ENCODE measurements at regions not wholly inside any gene's neighbourhood (a gene's known extent, or its start where the extent isn't known, plus 50 kb on each side); places are given as distances from the start of the nearest gene placed in this dataset.

- Mint-ChIP-seq H3K9me3 (ENCODE audit: insufficient read depth) (no peaks in the 10 kb centered on the region), H3K4me3 (no peak overlapping the region), H3K4me1 (ENCODE audit: low read depth) (no peaks in the 10 kb centered on the region), H3K36me3 (ENCODE audit: low read depth) (no peaks in the 10 kb centered on the region), H3K27ac (no peak overlapping the region), H3K27me3 (ENCODE audit: low read depth) (peaks cover 23% of the 10 kb centered on the region)
- POLR2A ChIA-PET: no interaction called here
- CTCF ChIA-PET: no interaction called here
- DNase-seq (no peak), ATAC-seq (no peak)
Measured at GRCh38 chr13:29689548-29689947, 94.1 kb upstream of the SLC7A1 start.

GRCh38 chr13:29688193-29688592, 92.7 kb upstream of the SLC7A1 start:
- Mint-ChIP-seq H3K9me3 (ENCODE audit: insufficient read depth) (no peaks in the 10 kb centered on the region), H3K4me1 (ENCODE audit: low read depth) (no peaks in the 10 kb centered on the region), H3K36me3 (ENCODE audit: low read depth) (no peaks in the 10 kb centered on the region), H3K27me3 (ENCODE audit: low read depth) (peaks cover 26% of the 10 kb centered on the region), H3K27ac (no peak overlapping the region), H3K4me3 (no peak overlapping the region)
- CTCF ChIA-PET: interaction anchor here (1.3 kb wide), 1 partner anchor 25 kb away, joined by 3 read pairs; no protein-coding TSS in a partner anchor
- POLR2A ChIA-PET: no interaction called here
- no peak for ATAC-seq
- no peak for DNase-seq

- Mint-ChIP-seq H3K27ac (no peak overlapping the region), H3K4me1 (ENCODE audit: low read depth) (no peaks in the 10 kb centered on the region), H3K36me3 (ENCODE audit: low read depth) (no peaks in the 10 kb centered on the region), H3K27me3 (ENCODE audit: low read depth) (peaks cover 14% of the 10 kb centered on the region), H3K4me3 (no peak overlapping the region), H3K9me3 (ENCODE audit: insufficient read depth) (no peaks in the 10 kb centered on the region)
- ChIA-PET POLR2A (no interaction called here), CTCF (interaction anchor here (0.6 kb wide), 1 partner anchor 382 kb away, joined by 3 read pairs; no protein-coding TSS in a partner anchor)
- DNase-seq (no peak), ATAC-seq (no peak)
Measured at GRCh38 chr13:29684441-29684840, 89.0 kb upstream of the SLC7A1 start.

GRCh38 chr13:29683041-29683440, 87.6 kb upstream of the SLC7A1 start:
- DNase-seq: no peak
- no peaks in the 10 kb centered on the region for H3K9me3 Mint-ChIP-seq (ENCODE audit: insufficient read depth)
- CTCF ChIA-PET: no interaction called here
- H3K36me3 Mint-ChIP-seq (ENCODE audit: low read depth): no peaks in the 10 kb centered on the region
- peaks cover 10% of the 10 kb centered on the region for H3K27me3 Mint-ChIP-seq (ENCODE audit: low read depth)
- POLR2A ChIA-PET: no interaction called here
- H3K4me1 Mint-ChIP-seq (ENCODE audit: low read depth): no peaks in the 10 kb centered on the region
- no peak overlapping the region for H3K27ac Mint-ChIP-seq
- H3K4me3 Mint-ChIP-seq: no peak overlapping the region
- no peak for ATAC-seq

- no peaks in the 10 kb centered on the region for H3K36me3 Mint-ChIP-seq (ENCODE audit: low read depth)
- ChIA-PET POLR2A (no interaction called here), CTCF (no interaction called here)
- peaks cover 5% of the 10 kb centered on the region for H3K27me3 Mint-ChIP-seq (ENCODE audit: low read depth)
- H3K27ac Mint-ChIP-seq: no peak overlapping the region
- ATAC-seq (no peak), DNase-seq (no peak)
- no peak overlapping the region for H3K4me3 Mint-ChIP-seq
- H3K4me1 Mint-ChIP-seq (ENCODE audit: low read depth): no peaks in the 10 kb centered on the region
- no peaks in the 10 kb centered on the region for H3K9me3 Mint-ChIP-seq (ENCODE audit: insufficient read depth)
Measured at GRCh38 chr13:29681864-29682263, 86.4 kb upstream of the SLC7A1 start.

GRCh38 chr13:29679396-29680053, 84.0 kb upstream of the SLC7A1 start:
- H3K27me3 Mint-ChIP-seq (ENCODE audit: low read depth): peaks cover 5% of the 10 kb centered on the region
- H3K4me1 Mint-ChIP-seq (ENCODE audit: low read depth): no peaks in the 10 kb centered on the region
- ATAC-seq (no peak), DNase-seq (no peak)
- ChIA-PET CTCF (no interaction called here), POLR2A (no interaction called here)
- no peaks in the 10 kb centered on the region for H3K36me3 Mint-ChIP-seq (ENCODE audit: low read depth)
- H3K9me3 Mint-ChIP-seq (ENCODE audit: insufficient read depth): no peaks in the 10 kb centered on the region
- H3K27ac Mint-ChIP-seq: no peak overlapping the region
- no peak overlapping the region for H3K4me3 Mint-ChIP-seq

GRCh38 chr13:29677627-29678026, 82.1 kb upstream of the SLC7A1 start:
- ChIA-PET CTCF (no interaction called here), POLR2A (no interaction called here)
- Mint-ChIP-seq H3K9me3 (ENCODE audit: insufficient read depth) (no peaks in the 10 kb centered on the region), H3K4me3 (no peak overlapping the region), H3K27me3 (ENCODE audit: low read depth) (no peaks in the 10 kb centered on the region), H3K4me1 (ENCODE audit: low read depth) (no peaks in the 10 kb centered on the region), H3K36me3 (ENCODE audit: low read depth) (no peaks in the 10 kb centered on the region), H3K27ac (no peak overlapping the region)
- ATAC-seq (no peak), DNase-seq (no peak)

GRCh38 chr13:29676941-29677452, 81.5 kb upstream of the SLC7A1 start:
- H3K4me1 Mint-ChIP-seq (ENCODE audit: low read depth): no peaks in the 10 kb centered on the region
- ATAC-seq (no peak), DNase-seq (no peak)
- H3K27me3 Mint-ChIP-seq (ENCODE audit: low read depth): peaks cover 3% of the 10 kb centered on the region
- no peaks in the 10 kb centered on the region for H3K9me3 Mint-ChIP-seq (ENCODE audit: insufficient read depth)
- H3K27ac Mint-ChIP-seq: no peak overlapping the region
- no peaks in the 10 kb centered on the region for H3K36me3 Mint-ChIP-seq (ENCODE audit: low read depth)
- ChIA-PET CTCF (no interaction called here), POLR2A (no interaction called here)
- no peak overlapping the region for H3K4me3 Mint-ChIP-seq

- no peaks in the 10 kb centered on the region for H3K36me3 Mint-ChIP-seq (ENCODE audit: low read depth)
- ATAC-seq (no peak), DNase-seq (no peak)
- no peak overlapping the region for H3K27ac Mint-ChIP-seq
- no peak overlapping the region for H3K4me3 Mint-ChIP-seq
- H3K4me1 Mint-ChIP-seq (ENCODE audit: low read depth): no peaks in the 10 kb centered on the region
- ChIA-PET CTCF (no interaction called here), POLR2A (interaction anchor here (0.7 kb wide), 1 partner anchor 57 kb away, joined by 3 read pairs; no protein-coding TSS in a partner anchor)
- no peaks in the 10 kb centered on the region for H3K9me3 Mint-ChIP-seq (ENCODE audit: insufficient read depth)
- peaks cover 3% of the 10 kb centered on the region for H3K27me3 Mint-ChIP-seq (ENCODE audit: low read depth)
Measured at GRCh38 chr13:29676535-29676934, 81.0 kb upstream of the SLC7A1 start.

GRCh38 chr13:29674532-29674931, 79.0 kb upstream of the SLC7A1 start:
- H3K27me3 Mint-ChIP-seq (ENCODE audit: low read depth): peaks cover 3% of the 10 kb centered on the region
- POLR2A ChIA-PET: no interaction called here
- DNase-seq: no peak
- no peaks in the 10 kb centered on the region for H3K9me3 Mint-ChIP-seq (ENCODE audit: insufficient read depth)
- CTCF ChIA-PET: no interaction called here
- no peak overlapping the region for H3K27ac Mint-ChIP-seq
- H3K4me1 Mint-ChIP-seq (ENCODE audit: low read depth): no peaks in the 10 kb centered on the region
- no peak for ATAC-seq
- no peaks in the 10 kb centered on the region for H3K36me3 Mint-ChIP-seq (ENCODE audit: low read depth)
- no peak overlapping the region for H3K4me3 Mint-ChIP-seq

- ChIA-PET POLR2A (no interaction called here), CTCF (no interaction called here)
- Mint-ChIP-seq H3K4me3 (no peak overlapping the region), H3K27ac (no peak overlapping the region), H3K9me3 (ENCODE audit: insufficient read depth) (peaks cover 12% of the 10 kb centered on the region), H3K36me3 (ENCODE audit: low read depth) (no peaks in the 10 kb centered on the region), H3K4me1 (ENCODE audit: low read depth) (no peaks in the 10 kb centered on the region), H3K27me3 (ENCODE audit: low read depth) (peaks cover 19% of the 10 kb centered on the region)
- ATAC-seq (no peak), DNase-seq (no peak)
Measured at GRCh38 chr13:29664591-29664990, 69.1 kb upstream of the SLC7A1 start.

- Mint-ChIP-seq H3K36me3 (ENCODE audit: low read depth) (peaks cover 3% of the 10 kb centered on the region), H3K27ac (no peak overlapping the region), H3K9me3 (ENCODE audit: insufficient read depth) (peaks cover under 1% of the 10 kb centered on the region), H3K4me3 (no peak overlapping the region), H3K4me1 (ENCODE audit: low read depth) (no peaks in the 10 kb centered on the region), H3K27me3 (ENCODE audit: low read depth) (peaks cover 3% of the 10 kb centered on the region)
- ATAC-seq (no peak), DNase-seq (no peak)
- ChIA-PET POLR2A (no interaction called here), CTCF (no interaction called here)
Measured at GRCh38 chr13:29654843-29655547, 59.5 kb upstream of the SLC7A1 start.
